Epithelial cell of proximal tubule (primary cell): ENCODE measurements at regions not wholly inside any gene's neighbourhood (a gene's known extent, or its start where the extent isn't known, plus 50 kb on each side); places are given as distances from the start of the nearest gene placed in this dataset.

Experiments used
- DNase-seq: peaks from one replicate; pipeline ENCODE4 v3.0.0-alpha.2; 2011; ENCODE audit warnings: low read depth
- H3K4me3 ChIP-seq: 2 replicates; pipeline ENCODE4 v1.5.1; 2011; ENCODE audit warnings: low read depth, mild to moderate bottlenecking, low read length
- TF ChIP-seq, protein P1 (sequence below): conservative IDR thresholded peaks from 2 replicates; pipeline ENCODE4 v1.5.1; 2012; ENCODE audit warnings: low read depth, mild to moderate bottlenecking, low read length

DNA sequence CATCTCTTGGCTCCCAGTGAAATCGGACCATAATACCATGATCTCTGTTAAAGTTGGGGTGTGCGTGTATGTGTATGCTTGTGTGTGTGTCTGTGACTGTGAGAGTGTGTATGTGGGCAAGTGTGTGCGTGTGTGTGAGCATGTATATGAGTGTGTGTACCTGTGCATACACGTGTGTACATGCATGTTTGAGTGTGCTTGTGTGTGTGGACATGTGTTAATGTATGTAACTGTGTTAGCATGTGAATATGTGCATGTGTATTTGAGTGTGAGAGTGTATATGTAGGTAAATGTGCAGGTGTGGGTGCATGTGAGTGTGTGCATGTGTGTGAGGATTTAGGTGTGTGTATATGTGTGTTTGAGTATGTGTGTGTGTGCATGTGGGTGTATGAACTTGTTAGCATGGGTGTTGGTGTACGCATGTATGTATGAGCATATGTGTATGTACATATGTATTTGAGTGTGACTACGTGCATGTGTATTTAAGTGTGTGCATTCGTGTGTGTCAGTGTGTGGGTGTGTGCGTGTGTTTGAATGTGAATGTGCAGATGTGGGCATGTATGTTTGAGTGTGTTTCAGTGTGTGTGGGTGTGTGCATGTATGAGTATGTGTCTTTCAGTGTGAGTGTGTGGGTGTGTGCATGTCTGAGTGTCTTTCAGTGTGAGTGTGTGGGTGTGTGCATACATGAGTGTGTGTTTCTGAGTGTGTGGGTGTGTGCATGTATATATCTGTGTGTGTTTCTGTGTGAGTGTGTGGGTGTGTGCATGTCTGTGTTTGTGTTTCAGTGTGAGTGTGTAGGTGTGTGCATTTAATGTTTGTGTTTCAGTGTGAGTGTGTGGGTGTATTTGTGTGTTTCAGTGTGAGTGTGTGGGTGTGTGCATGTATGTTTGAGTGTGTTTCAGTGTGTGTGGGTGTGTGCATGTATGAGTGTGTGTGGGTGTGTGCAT lies 183.2 kb downstream of the SOX9 start:
- H3K4me3 ChIP-seq = no peak overlapping the region
- DNase-seq = no peak
- TF ChIP-seq, protein P1, sequence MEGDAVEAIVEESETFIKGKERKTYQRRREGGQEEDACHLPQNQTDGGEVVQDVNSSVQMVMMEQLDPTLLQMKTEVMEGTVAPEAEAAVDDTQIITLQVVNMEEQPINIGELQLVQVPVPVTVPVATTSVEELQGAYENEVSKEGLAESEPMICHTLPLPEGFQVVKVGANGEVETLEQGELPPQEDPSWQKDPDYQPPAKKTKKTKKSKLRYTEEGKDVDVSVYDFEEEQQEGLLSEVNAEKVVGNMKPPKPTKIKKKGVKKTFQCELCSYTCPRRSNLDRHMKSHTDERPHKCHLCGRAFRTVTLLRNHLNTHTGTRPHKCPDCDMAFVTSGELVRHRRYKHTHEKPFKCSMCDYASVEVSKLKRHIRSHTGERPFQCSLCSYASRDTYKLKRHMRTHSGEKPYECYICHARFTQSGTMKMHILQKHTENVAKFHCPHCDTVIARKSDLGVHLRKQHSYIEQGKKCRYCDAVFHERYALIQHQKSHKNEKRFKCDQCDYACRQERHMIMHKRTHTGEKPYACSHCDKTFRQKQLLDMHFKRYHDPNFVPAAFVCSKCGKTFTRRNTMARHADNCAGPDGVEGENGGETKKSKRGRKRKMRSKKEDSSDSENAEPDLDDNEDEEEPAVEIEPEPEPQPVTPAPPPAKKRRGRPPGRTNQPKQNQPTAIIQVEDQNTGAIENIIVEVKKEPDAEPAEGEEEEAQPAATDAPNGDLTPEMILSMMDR = no peak

DNA sequence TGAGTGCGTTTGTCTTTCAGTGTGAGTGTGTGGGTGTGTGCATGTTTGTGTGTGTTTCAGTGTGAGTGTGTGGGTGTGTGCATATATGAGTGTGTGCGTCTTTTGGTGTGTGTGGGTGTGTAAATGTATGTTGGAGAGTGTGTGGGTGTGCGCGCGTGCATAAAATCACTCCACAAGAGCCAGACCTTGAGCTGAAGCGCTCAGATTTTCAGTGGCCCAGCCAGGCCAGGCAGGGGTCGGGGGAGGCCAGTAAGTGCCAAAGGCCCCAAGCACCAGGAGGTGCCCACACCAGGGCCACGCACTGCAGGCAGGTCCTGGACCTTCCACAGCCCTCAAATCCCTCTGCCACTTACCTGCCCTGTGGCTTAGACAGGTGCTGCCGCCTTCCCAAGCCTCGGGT lies 184.0 kb downstream of the SOX9 start:
- TF ChIP-seq, protein P1 = no peak
- no peak for DNase-seq
- no peak overlapping the region for H3K4me3 ChIP-seq

DNA sequence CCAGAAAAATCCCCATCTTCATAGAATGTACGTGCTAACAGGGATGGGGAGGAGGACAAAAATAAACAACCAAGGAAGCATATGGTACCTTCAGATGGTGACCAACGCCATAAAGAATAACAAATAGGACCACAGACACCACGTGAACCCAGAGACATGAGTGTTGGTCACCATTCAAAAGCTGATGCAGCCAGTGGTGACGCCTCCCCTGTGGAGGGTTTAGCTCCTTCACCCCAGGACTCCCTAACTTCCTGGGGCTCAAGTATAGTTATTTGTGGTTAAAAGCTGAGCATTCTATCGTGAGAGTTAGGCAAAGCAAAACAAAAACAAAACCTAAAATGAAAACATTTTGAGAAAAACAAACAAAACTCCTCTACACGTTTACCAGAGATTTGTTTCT lies 184.7 kb downstream of the SOX9 start:
- H3K4me3 ChIP-seq = no peak overlapping the region
- TF ChIP-seq, protein P1 = no peak
- DNase-seq = no peak

DNA sequence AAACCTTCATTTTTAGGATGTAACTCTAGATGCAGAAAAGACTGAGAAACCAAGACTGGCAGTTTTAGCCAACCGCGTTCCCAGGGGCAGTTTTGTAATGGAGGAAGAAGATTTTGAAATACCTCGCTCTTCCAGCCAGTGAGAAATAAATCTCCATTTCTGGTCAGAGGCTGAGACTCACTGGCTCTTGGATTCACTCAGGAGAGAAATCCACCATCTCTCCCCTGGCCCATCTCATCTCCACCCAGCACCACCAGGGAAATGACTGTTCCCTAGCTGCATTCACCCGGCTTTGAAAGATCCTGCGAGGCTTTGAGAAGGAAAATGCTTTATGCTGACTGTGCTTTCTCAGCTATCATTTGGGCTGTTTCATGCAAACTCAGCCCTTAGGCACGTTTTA lies 185.2 kb downstream of the SOX9 start:
- TF ChIP-seq, protein P1 = no peak
- H3K4me3 ChIP-seq = no peak overlapping the region

DNA sequence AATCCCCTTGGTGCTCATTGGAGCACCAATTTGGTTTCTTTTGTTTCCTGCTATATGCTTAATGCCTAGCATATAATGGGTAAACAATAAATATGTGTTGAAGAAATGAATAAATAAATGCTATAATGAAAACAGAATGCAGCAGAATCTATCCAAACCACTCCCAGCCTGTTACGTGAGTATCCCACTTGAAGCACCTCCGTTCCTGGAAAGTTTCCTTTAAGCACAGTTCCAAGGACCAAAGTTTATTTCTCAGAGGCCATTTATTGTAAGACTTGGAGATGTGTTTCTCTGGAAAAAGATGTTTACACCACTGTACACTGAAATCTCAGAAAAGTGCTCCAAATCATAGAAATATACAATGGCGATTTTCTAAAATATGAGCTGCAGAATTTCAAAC lies 187.0 kb downstream of the SOX9 start:
- DNase-seq = no peak
- H3K4me3 ChIP-seq = no peak overlapping the region
- TF ChIP-seq, protein P1 = no peak

More for the DNA sequence above, 185.2 kb downstream of the SOX9 start:
- no peak for DNase-seq

DNA sequence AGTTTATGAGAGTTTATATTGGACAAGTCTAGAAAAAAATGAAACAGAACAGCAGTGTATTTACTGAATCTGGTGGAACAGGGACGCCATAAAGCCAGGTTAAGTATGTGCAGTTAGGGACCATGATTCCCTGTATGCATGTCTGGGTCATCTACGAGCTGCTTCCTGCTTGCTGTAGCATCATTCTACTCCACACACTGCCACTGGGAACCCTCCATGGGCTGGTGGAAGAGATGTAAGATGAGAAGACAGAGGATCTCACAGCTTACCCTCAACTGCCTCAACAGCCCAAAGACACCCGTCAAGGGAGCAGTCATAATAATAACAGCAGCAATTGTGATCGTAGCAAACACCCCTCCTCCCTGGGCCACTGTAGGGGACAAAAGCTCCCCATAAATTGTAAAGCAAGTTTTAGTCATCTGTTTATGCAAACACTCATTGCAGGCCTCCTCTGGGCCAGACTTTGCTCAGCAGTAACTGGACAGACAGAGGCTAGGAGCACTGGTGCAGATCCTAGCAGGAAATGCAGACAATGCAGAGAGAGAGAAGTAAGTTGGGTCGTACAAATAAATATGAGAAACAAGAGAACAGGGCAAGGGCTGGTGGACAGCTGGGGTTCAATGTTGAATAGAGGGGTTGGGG lies 188.0 kb downstream of the SOX9 start:
- DNase-seq = no peak
- TF ChIP-seq, protein P1 = no peak
- no peak overlapping the region for H3K4me3 ChIP-seq
